ENCODE measurements at regions not wholly inside any gene's neighbourhood (a gene's known extent, or its start where the extent isn't known, plus 50 kb on each side); places are given as distances from the start of the nearest gene placed in this dataset.

DNA sequence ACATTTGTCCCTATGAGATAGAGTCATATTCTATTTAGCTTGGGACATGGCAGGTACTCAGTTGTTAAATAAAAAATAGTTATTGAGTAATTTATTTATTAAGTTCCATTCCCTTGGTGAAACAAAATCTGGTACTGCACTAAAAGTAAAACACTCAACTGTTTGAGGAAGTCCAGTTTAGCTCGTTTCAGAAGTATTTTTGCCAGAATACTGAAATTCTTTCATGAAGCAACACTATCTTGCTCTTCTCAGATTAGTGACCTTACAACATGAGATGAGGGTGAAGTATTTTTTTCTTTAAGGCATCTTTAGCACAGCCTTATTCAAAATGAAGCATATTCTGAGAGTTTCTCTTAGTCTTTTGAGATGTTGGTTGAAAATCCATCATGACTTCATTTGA is 106.0 kb downstream of the ZNF365 start:
- TF ChIP-seq EZH2phosphoT487 (IDR thresholded peaks at IDR 0.05; ENCODE audit: insufficient read depth, low read depth) (no peak), EZH2 (IDR thresholded peaks at IDR 0.05; ENCODE audit: insufficient read depth, poor library complexity, severe bottlenecking) (no peak)

All from GM23248 (cell line).